ENCODE measurements at regions not wholly inside any gene's neighbourhood (a gene's known extent, or its start where the extent isn't known, plus 50 kb on each side); places are given as distances from the start of the nearest gene placed in this dataset.
A peak's percentile ranks its signal among the peaks of the same experiment; 100 is the strongest.

- no peak for DNase-seq (ENCODE audit: low read depth in 2 of 2)
Measured at GRCh38 chr2:129233751-129234406, 745.6 kb upstream of the RAB6C start.

GRCh38 chr2:129236601-129237000, 742.9 kb upstream of the RAB6C start:
- no peak for DNase-seq (ENCODE audit: low read depth in 2 of 2)

GRCh38 chr2:129237966-129238725, 741.3 kb upstream of the RAB6C start:
- DNase-seq (ENCODE audit: low read depth in 2 of 2): peak; percentile 83 to 87

GRCh38 chr2:129239141-129239540, 740.3 kb upstream of the RAB6C start:
- DNase-seq (ENCODE audit: low read depth in 2 of 2): no peak

GRCh38 chr2:129240061-129240460, 739.4 kb upstream of the RAB6C start:
- no peak for DNase-seq (ENCODE audit: low read depth in 2 of 2)

- no peak for DNase-seq (ENCODE audit: low read depth in 2 of 2)
Measured at GRCh38 chr2:129242269-129242668, 737.2 kb upstream of the RAB6C start.

GRCh38 chr2:129247751-129248150, 731.7 kb upstream of the RAB6C start:
- DNase-seq (ENCODE audit: low read depth in 2 of 2): no peak

GRCh38 chr2:129248198-129248597, 731.3 kb upstream of the RAB6C start:
- peak; percentile 33 to 43 for DNase-seq (ENCODE audit: low read depth in 2 of 2)

- no peak for DNase-seq (ENCODE audit: low read depth in 2 of 2)
Measured at GRCh38 chr2:129252781-129253460, 726.5 kb upstream of the RAB6C start.

- no peak for DNase-seq (ENCODE audit: low read depth in 2 of 2)
Measured at GRCh38 chr2:129253461-129253812, 726.0 kb upstream of the RAB6C start.

- no peak for DNase-seq (ENCODE audit: low read depth in 2 of 2)
Measured at GRCh38 chr2:129254718-129255117, 724.7 kb upstream of the RAB6C start.

- DNase-seq (ENCODE audit: low read depth in 2 of 2): no peak
Measured at GRCh38 chr2:129255610-129256313, 723.7 kb upstream of the RAB6C start.

- DNase-seq (ENCODE audit: low read depth in 2 of 2): no peak
Measured at GRCh38 chr2:129256642-129257041, 722.8 kb upstream of the RAB6C start.

- DNase-seq (ENCODE audit: low read depth in 2 of 2): no peak
Measured at GRCh38 chr2:129262934-129263333, 716.5 kb upstream of the RAB6C start.

- no peak for DNase-seq (ENCODE audit: low read depth in 2 of 2)
Measured at GRCh38 chr2:129263939-129264338, 715.5 kb upstream of the RAB6C start.

- no peak for DNase-seq (ENCODE audit: low read depth in 2 of 2)
Measured at GRCh38 chr2:129267559-129267958, 711.9 kb upstream of the RAB6C start.

- DNase-seq (ENCODE audit: low read depth in 2 of 2): no peak
Measured at GRCh38 chr2:129273266-129274037, 706.0 kb upstream of the RAB6C start.

GRCh38 chr2:129274038-129274415, 705.4 kb upstream of the RAB6C start:
- no peak for DNase-seq (ENCODE audit: low read depth in 2 of 2)

- DNase-seq (ENCODE audit: low read depth in 2 of 2): no peak
Measured at GRCh38 chr2:129274918-129275317, 704.5 kb upstream of the RAB6C start.

GRCh38 chr2:129275706-129276105, 703.8 kb upstream of the RAB6C start:
- DNase-seq (ENCODE audit: low read depth in 2 of 2): no peak

GRCh38 chr2:129276978-129277584, 702.4 kb upstream of the RAB6C start:
- DNase-seq (ENCODE audit: low read depth in 2 of 2): no peak

Data from fibroblast of skin of left biceps (primary cell).